Putamen (tissue), 1 donor: ENCODE measurements at regions not wholly inside any gene's neighbourhood (a gene's known extent, or its start where the extent isn't known, plus 50 kb on each side); places are given as distances from the start of the nearest gene placed in this dataset.

Source experiments
- DNase-seq: peaks from one replicate; pipeline ENCODE4 v3.0.0-alpha.2; 2016; ENCODE audit warnings: low spot score

DNA sequence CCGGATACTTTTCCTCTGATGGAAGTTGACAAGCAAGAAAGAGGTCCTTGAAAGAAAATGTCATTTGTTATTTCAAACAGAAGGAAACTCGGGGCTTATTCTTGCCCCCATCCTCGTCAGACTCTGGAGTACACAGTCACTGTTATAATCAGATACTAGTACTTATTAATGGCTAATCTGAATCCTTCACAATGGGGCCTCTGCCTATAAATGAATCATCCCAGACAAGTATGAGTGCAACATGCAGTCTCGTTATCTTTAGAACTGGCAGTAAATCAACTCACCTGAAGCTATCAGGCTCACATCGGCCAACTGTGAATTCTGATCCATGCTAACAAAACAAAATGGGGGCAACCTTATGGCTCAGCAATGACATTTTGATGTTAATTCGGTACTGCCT, 216.7 kb downstream of the GRIN2B start:
- DNase-seq, result no peak

GRCh38 chr12:13749389-13749788, 232.0 kb downstream of the GRIN2B start:
- DNase-seq, result no peak

DNA sequence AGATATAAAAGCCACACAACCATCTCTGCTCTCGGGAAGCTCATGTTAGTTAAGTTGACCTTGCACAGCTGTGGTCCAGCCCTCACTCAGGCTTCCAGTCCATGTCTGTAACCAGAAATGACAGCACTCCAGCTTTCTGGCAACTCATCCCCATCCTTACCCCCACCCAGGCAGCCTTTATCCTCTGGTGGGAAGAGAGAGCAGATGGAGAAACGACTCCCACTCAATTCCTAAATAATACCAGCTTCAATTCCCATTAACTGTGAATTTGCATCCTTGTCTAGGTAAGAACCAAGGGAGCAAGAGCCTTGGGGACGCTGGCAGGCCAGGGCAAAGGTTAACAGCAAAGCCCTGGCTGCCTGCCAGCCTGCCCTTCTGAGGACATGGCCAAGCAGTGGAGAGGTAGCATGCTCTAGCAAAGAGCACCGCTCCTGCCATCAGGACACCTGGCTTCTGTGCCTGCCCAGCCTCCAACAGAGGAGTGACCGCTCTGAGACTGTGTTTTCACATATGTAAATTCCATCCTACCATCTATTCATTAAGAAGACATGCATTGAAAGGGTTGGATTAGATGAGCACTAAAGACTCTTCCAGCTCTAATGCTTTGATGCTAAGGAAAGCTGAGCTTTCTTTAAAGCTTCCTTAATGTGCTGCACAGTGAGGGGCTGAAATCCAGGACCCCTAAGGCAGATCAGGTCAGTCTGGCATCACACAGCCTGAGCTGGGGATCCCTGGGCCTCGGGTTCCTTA, 236.1 kb downstream of the GRIN2B start:
- DNase-seq, result peak; percentile 21

DNA sequence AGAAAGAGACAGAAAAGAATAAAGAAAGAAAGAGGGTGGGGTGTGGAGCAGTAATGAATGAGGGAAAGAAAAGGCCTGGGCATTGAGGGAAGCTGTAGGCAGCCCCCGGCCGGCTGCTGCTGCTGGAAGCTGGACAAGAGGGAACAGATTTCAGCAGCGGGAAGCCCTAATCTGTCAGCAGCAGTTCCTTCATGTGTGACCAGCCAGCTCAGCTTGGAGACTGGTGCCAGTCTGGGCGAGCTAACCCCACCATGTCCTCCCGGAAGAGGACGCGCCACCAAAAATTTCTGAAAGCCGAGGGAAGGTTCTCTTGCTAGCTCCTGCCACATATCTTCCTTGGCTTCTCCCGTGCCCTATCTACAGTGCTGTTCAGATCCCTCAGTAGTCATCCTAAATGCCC, 236.8 kb downstream of the GRIN2B start:
- no peak for DNase-seq

GRCh38 chr12:13740149-13740545, 241.3 kb downstream of the GRIN2B start:
- DNase-seq, result no peak

DNA sequence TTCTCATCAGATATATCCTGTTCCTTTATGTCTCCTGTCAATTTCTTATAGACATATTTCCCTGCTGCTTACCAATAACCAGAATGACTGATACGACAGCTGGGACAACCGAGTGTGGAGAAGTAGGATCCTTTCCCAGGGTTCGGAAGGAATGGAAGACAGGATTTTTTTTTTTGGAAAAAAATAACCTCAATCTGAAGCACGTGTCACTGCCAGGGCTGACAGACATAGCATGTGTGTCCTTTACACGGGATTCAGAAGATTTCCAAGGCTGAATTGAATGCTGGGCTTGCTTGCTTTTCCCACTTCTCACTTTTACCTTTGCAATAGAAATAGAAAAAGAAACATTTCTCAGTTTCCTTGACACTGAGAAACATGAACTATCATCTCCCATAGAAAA, 245.7 kb downstream of the GRIN2B start:
- no peak for DNase-seq

GRCh38 chr12:13734584-13735152, 246.7 kb downstream of the GRIN2B start:
- DNase-seq, result no peak

GRCh38 chr12:13727707-13728195, 253.7 kb downstream of the GRIN2B start:
- no peak for DNase-seq

DNA sequence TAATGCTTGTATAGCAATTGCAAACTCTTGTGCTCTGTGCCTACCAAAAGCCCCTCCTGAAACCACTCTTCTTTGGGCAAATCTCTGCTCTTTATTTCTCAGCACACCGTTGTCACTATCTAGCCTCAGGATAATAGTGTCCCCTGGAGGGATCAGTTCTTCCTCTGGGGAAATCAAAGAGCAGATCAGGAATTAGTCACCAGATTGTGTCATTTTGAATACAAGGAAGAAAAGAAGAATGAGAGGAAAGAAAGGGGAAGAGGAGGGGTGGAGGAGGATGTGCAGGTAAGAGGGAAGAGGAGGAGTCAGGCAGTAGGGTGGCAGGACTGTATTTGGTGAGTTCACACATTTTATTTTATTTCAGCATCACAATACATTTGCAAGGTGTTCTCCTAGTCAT, 256.4 kb downstream of the GRIN2B start:
- no peak for DNase-seq

GRCh38 chr12:13724136-13724535, 257.3 kb downstream of the GRIN2B start:
- no peak for DNase-seq

- DNase-seq, result no peak
These were observed 261.4 kb downstream of the GRIN2B start for GRCh38 chr12:13719986-13720385.

DNA sequence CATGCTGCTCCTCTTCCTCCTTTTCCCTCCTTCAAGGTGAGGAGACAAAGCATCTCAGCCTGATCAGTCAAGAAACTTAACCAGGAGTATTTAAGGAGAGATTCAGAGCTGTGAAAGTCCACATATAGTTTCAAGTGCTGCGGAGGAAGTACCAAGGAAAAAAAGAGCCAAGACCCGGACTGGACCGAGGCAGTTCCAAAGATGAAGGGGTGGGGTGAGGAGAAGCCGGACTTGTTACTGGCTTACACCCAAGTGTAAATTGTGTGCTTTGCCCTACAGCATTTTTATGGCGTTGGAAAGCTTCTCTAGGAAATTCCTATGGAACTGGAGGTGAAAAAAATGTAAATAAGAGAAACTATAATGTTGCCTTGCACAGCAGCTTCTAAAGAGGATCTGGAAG, 263.1 kb downstream of the GRIN2B start:
- DNase-seq, result no peak

- no peak for DNase-seq
These were observed 265.3 kb downstream of the GRIN2B start for GRCh38 chr12:13716119-13716518.

- DNase-seq, result no peak
These were observed 267.6 kb downstream of the GRIN2B start for GRCh38 chr12:13713556-13714410.

GRCh38 chr12:13707829-13708228, 273.6 kb downstream of the GRIN2B start:
- DNase-seq, result no peak

DNA sequence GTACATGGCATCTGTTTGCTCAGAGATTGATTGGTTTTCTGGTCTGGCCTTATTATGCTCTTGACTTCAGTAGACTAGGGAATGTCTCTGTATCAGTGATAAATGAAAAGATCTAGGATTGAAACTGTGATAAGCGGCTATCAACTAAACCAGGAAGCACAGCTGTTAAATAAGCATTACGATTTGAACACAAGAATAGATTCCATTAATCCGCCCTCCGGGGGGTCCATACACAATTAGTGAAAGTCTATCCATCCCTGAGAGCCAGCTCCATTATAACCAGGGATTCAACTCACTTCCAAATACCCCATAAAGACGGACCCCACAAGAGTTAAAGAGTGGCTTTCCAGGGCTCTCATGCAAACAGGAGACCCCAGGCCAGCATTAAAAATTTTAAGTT, 279.0 kb downstream of the GRIN2B start:
- no peak for DNase-seq

GRCh38 chr12:13701502-13701901, 279.9 kb downstream of the GRIN2B start:
- DNase-seq, result no peak

DNA sequence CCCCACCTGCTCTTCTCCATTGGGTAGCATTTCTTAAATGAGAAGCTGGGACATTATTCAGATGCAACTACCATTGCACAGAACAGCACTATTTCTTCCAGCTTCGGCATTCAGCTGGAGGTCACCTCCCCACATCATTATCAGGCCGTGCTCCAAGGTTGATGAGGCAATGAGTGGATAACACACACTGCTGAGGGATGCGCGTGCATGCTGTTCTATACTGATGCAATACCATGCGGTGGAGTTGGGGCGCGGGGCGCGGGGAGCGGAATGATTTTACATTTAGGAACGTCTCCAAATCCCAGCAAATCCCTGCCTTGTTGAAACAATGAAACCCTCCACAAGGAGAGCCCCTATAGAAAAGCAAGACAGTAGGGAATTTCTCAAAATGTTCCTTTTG, 283.4 kb downstream of the GRIN2B start:
- DNase-seq, result no peak

DNA sequence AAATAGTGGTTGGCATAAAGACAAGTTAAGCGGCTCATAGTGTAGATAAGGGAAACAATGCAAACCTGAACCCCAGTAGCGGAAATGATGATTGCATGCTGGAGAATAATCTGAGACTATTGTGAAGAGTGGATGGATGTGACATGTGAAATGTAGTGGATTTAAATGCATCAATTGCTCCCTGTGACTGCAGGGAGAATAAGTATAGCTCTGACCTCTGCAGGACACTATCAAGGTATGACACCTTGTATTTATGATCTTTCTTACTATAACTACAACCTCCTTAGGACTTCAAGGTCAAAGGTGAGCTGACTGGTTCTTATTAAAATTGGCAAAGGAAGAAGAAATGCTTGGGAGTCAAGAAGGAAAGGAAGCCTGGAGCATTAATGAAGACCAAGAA, 285.6 kb downstream of the GRIN2B start:
- DNase-seq, result no peak

GRCh38 chr12:13692332-13692731, 289.1 kb downstream of the GRIN2B start:
- peak; percentile 47 for DNase-seq

GRCh38 chr12:13691598-13691997, 289.8 kb downstream of the GRIN2B start:
- DNase-seq, result peak; percentile 52

GRCh38 chr12:13687633-13688032, 293.8 kb downstream of the GRIN2B start:
- no peak for DNase-seq

GRCh38 chr12:13686260-13686659, 295.1 kb downstream of the GRIN2B start:
- peak; percentile 73 for DNase-seq
